ENCODE measurements at regions not wholly inside any gene's neighbourhood (a gene's known extent, or its start where the extent isn't known, plus 50 kb on each side); places are given as distances from the start of the nearest gene placed in this dataset.

DNA sequence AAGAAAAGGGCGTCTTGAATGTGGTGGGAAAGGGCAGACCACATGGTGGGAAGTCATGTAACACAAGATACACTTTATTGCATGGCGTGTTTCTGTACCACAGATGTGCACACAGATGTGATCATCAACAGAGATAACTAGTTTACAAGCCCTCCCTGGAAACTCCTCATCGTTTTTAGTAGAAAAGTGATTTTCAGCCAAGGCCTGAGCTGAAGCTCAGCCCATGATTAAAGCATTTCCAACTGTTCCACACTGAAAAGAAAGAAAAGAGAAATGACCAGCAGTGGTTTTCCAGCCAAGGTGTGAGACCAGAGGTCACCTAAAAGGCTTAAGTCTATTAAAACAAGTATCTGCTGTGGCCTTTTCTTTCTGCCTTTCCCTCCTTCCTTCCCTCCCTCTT is 463.9 kb upstream of the JAG1 start:
- H3K27ac ChIP-seq: no peak overlapping the region
- 83 to 88% methylated on average over 3 of the region's 3 CpGs for WGBS, 2 donors
- no peak overlapping the region for H3K4me3 ChIP-seq
- H3K36me3 ChIP-seq: no peaks in the 10 kb centered on the region
- H3K9me3 ChIP-seq: no peaks in the 10 kb centered on the region
- intact Hi-C loops (cut with DNase I): no loop called here
- no peaks in the 10 kb centered on the region for H3K4me1 ChIP-seq
- no peak for DNase-seq
- TF ChIP-seq, protein P1, sequence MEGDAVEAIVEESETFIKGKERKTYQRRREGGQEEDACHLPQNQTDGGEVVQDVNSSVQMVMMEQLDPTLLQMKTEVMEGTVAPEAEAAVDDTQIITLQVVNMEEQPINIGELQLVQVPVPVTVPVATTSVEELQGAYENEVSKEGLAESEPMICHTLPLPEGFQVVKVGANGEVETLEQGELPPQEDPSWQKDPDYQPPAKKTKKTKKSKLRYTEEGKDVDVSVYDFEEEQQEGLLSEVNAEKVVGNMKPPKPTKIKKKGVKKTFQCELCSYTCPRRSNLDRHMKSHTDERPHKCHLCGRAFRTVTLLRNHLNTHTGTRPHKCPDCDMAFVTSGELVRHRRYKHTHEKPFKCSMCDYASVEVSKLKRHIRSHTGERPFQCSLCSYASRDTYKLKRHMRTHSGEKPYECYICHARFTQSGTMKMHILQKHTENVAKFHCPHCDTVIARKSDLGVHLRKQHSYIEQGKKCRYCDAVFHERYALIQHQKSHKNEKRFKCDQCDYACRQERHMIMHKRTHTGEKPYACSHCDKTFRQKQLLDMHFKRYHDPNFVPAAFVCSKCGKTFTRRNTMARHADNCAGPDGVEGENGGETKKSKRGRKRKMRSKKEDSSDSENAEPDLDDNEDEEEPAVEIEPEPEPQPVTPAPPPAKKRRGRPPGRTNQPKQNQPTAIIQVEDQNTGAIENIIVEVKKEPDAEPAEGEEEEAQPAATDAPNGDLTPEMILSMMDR (IDR thresholded peaks at IDR 0.05): no peak
- no peak for TF ChIP-seq POLR2A (IDR thresholded peaks at IDR 0.05)
- TF ChIP-seq POLR2AphosphoS5 (IDR thresholded peaks at IDR 0.05): no peak
- no peak for TF ChIP-seq EP300 (IDR thresholded peaks at IDR 0.05)
- H3K27me3 ChIP-seq: no peaks in the 10 kb centered on the region

DNA sequence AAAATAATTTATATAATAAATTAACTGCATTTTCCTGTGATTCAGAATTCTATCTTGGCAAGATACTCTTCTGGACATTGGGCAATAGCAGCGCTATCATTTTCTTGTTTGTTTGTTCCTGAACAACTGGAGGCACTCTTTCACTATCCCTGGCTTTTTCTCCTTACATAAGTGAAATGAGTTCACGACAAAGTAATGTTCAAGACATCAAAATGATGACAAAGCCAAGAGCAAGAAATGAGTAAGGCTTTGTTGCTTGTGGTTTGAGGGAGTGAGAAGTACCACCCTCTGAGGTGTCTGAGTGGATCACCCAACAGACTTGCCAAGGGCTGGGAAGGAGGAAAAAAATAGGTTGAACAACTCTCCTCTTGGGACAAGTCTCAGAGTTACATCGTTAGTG is 466.6 kb upstream of the JAG1 start:
- 74 to 78% methylated on average over 3 of the region's 3 CpGs for WGBS, 2 donors
- no peak for DNase-seq
- Histone ChIP-seq H3K9me3 (no peaks in the 10 kb centered on the region), H3K36me3 (no peaks in the 10 kb centered on the region), H3K4me3 (no peak overlapping the region), H3K27ac (no peak overlapping the region), H3K27me3 (no peaks in the 10 kb centered on the region), H3K4me1 (peaks cover 0 to 16% (median 4%) of the 10 kb centered on the region in 4 donors)
- intact Hi-C loops (cut with DNase I): no loop called here
- TF ChIP-seq, protein P1 (IDR thresholded peaks at IDR 0.05): no peak
- TF ChIP-seq EP300 (IDR thresholded peaks at IDR 0.05) (no peak), POLR2AphosphoS5 (IDR thresholded peaks at IDR 0.05) (no peak), POLR2A (IDR thresholded peaks at IDR 0.05) (no peak)

DNA sequence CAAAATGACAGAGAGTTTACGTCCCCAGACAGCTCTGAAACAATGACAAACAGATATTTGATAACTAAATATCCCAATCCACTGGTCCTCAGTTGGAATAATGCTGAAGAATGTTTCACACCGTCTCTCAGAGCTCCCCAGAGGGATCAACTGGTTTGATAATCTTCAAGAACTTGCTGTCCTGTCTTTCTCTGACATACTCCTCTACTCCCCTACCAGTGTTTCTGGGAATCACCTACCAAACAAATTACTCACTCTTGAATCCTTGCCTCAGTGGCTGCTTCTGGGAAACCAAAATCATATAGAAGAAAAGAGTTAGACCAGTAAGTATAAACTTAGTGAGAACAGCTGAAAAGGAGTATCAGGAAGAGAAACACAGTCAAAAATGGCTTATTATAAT is 469.7 kb upstream of the JAG1 start:
- no peak for TF ChIP-seq POLR2A (IDR thresholded peaks at IDR 0.05)
- TF ChIP-seq EP300 (IDR thresholded peaks at IDR 0.05): no peak
- TF ChIP-seq POLR2AphosphoS5 (IDR thresholded peaks at IDR 0.05): no peak
- TF ChIP-seq, protein P1 (IDR thresholded peaks at IDR 0.05): no peak
- 82 to 84% methylated on average over 2 of the region's 2 CpGs for WGBS, 2 donors
- Histone ChIP-seq H3K9me3 (no peaks in the 10 kb centered on the region), H3K27ac (peak overlapping the region in 1 of 4 donors; percentile 44), H3K4me1 (peaks cover 0 to 16% (median 4%) of the 10 kb centered on the region in 4 donors), H3K36me3 (no peaks in the 10 kb centered on the region), H3K4me3 (no peak overlapping the region), H3K27me3 (no peaks in the 10 kb centered on the region)
- DNase-seq: no peak
- intact Hi-C loops (cut with DNase I): no loop called here

DNA sequence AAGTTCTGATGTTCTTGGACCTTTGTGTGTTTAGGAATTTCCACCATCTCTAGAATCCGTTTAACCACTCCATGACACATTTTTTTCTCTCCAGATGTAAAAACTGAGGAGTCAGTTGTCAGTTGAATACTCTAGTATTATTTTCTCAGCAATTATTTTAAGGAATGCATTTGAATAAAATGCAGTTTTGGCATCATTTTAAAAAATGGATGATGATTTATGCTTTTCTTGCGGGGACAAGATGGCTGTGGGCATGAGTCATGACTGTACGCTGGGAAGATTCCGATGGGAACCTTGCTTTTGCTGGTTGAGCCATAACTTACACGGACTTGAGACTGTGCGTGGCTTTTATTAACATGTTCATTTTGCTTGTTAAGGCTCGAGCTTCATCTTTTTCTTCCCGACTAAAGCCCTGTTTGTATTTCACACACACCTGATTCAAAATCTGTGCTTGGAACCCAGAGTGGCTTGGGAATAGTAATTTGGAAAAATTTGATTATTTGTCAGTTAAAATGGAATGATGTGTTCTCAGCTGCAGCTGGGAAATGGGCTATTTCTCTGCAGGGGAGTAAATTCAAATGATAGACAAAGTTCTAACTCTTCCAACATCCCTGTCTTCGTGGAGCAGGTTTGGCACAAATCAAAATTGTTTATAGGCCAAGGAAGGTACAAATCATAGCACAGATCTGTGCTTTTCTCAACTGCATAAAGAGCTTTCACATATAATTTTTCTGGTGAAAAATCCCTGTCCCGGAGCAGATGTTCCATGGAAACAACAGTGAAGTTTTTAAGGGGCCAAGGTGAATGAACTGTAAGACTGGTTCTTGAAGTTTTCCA is 470.5 kb upstream of the JAG1 start:
- peak overlapping the region in 2 of 4 donors; percentile 26 to 44 for H3K27ac ChIP-seq
- peaks cover 0 to 16% (median 4%) of the 10 kb centered on the region in 4 donors for H3K4me1 ChIP-seq
- WGBS, 2 donors: 84 to 85% methylated on average over 10 of the region's 10 CpGs
- H3K9me3 ChIP-seq: no peaks in the 10 kb centered on the region
- TF ChIP-seq POLR2A (IDR thresholded peaks at IDR 0.05) (no peak), POLR2AphosphoS5 (IDR thresholded peaks at IDR 0.05) (peak in 3 of 4 donors; percentile 40 to 61 (median 44))
- no peaks in the 10 kb centered on the region for H3K27me3 ChIP-seq
- no peak overlapping the region for H3K4me3 ChIP-seq
- H3K36me3 ChIP-seq: no peaks in the 10 kb centered on the region
- intact Hi-C loops (cut with DNase I): no loop called here
- DNase-seq: peak; percentile 72

DNA sequence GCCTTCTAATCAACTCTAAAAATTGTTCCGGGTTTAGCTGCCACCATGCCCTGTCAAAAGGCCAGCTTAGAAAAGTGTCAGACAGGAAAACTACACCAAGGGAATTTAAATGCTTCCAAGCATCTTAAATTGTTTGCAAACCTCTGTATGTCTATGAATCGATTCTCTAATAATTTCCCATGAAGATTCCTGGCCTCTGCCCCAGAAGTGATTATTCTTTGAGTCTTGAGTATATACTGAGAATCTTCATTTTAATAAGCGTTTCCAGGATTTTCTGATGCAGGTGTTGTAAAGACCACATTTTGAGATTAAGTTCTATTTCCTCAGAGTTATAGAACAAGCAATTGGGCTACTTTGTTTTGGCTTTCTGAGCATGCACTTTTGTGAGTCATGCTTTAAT is 471.8 kb upstream of the JAG1 start:
- Histone ChIP-seq H3K27me3 (no peaks in the 10 kb centered on the region), H3K4me1 (peaks cover 0 to 16% (median 4%) of the 10 kb centered on the region in 4 donors), H3K4me3 (no peak overlapping the region), H3K27ac (no peak overlapping the region), H3K36me3 (no peaks in the 10 kb centered on the region), H3K9me3 (no peaks in the 10 kb centered on the region)
- intact Hi-C loops (cut with DNase I): no loop called here
- no peak for TF ChIP-seq POLR2A (IDR thresholded peaks at IDR 0.05)
- no peak for TF ChIP-seq EP300 (IDR thresholded peaks at IDR 0.05)
- TF ChIP-seq, protein P1 (IDR thresholded peaks at IDR 0.05): no peak
- TF ChIP-seq POLR2AphosphoS5 (IDR thresholded peaks at IDR 0.05): no peak
- no peak for DNase-seq
- WGBS, 2 donors: 88% methylated on average over 3 of the region's 3 CpGs

All from sigmoid colon (tissue), 6 donors.